K562 (cell line): ENCODE measurements at regions not wholly inside any gene's neighbourhood (a gene's known extent, or its start where the extent isn't known, plus 50 kb on each side); places are given as distances from the start of the nearest gene placed in this dataset.

ENCODE experiments used
- ATAC-seq: fragments of 200-7000 bp; cut with Tn5 transposase; 3 replicates; pipeline ENCODE4 v1.9.1; 2020; ENCODE audit warnings: moderate library complexity
- BruUV-seq: library from RNA; stranded (reverse); fragments of 400-500 nt; replicated peaks from 2 replicates; lab custom pipeline; 2021; lab: Mats Ljungman, UMichigan
- CTCF ChIA-PET: fragments of 300-600 bp; formaldehyde crosslinking; extraction: SDS; loops from one replicate; lab custom pipeline; 2021; ENCODE audit warnings: low intra/inter-chr PET ratio; lab: Yijun Ruan, JAX
- POLR2A ChIA-PET: fragments of 300-600, 350-650 bp; sonication (Branson Sonifier 250); formaldehyde crosslinking; extraction: SDS; loops from one replicate; lab custom pipeline; 2021; ENCODE audit warnings: antibody characterized with exemption, inconsistent platforms; lab: Yijun Ruan, JAX
- DNase-seq, 4 experiments: peaks; one replicate each; pipeline versions ENCODE4 v3.0.0 to v3.0.0-alpha.2; 2011 to 2018; ENCODE audit warnings: low spot score in 3 of 4, mixed read lengths in 3 of 4; ENCODE audit errors: extremely low read depth in 1 of 4
- FAIRE-seq: peaks from 2 replicates; lab custom pipeline; 2011; peaks lifted over from hg19 to GRCh38; lab: Jason Lieb, UNC
- H2AFZ ChIP-seq: 2 replicates; pipeline ENCODE4 v1.6.0; 2011; ENCODE audit warnings: low read depth, low read length, control low read depth, inconsistent platforms
- H3K27ac ChIP-seq: fragments of 200-600 bp; 3 replicates; pipeline ENCODE4 v1.8.0; 2011; ENCODE audit warnings: low read depth, mild to moderate bottlenecking, control low read depth, inconsistent platforms, low read length, moderate library complexity, mixed read lengths; ENCODE audit errors: extremely low read depth
- H3K27me3 ChIP-seq, 2 experiments: fragments of 300-600 bp in 1 of 2; 2 replicates in 1 of 2; 3 replicates in 1 of 2; pipeline versions ENCODE4 v1.6.0 to v1.8.0; 2011; ENCODE audit warnings: inconsistent platforms in 2 of 2, low read length in 2 of 2, mild to moderate bottlenecking in 1 of 2, mixed read lengths in 1 of 2, moderate library complexity in 1 of 2; ENCODE audit not compliant: control insufficient read depth in 2 of 2, insufficient read depth in 2 of 2
- H3K36me3 ChIP-seq: fragments of 300-600 bp; 3 replicates; pipeline ENCODE4 v1.8.0; 2011; ENCODE audit warnings: mild to moderate bottlenecking, low read length, inconsistent platforms; ENCODE audit not compliant: control insufficient read depth, insufficient read depth
- H3K4me1 ChIP-seq, 2 experiments: fragments of 200-600 bp in 1 of 2; replicated peaks in 1 of 2; 2 replicates in 1 of 2; 3 replicates in 1 of 2; pipeline versions ENCODE4 v1.5.1 to v1.8.0; 2011; ENCODE audit warnings: inconsistent platforms in 2 of 2, low read length in 2 of 2, mild to moderate bottlenecking in 1 of 2, mixed read lengths in 1 of 2, moderate library complexity in 1 of 2; ENCODE audit not compliant: control insufficient read depth in 2 of 2, insufficient read depth in 2 of 2
- H3K4me2 ChIP-seq: 2 replicates; pipeline ENCODE4 v1.6.1; 2011; ENCODE audit warnings: low read length, control low read depth, inconsistent platforms, mixed read lengths; ENCODE audit not compliant: insufficient read depth
- H3K4me3 ChIP-seq: fragments of 200-600 bp; sonication (generic), shearing (Covaris generic); 2 replicates; pipeline ENCODE4 v1.5.1; 2016; ENCODE audit warnings: control low read depth, inconsistent platforms
- H3K79me2 ChIP-seq: fragments of 200-600 bp; 3 replicates; pipeline ENCODE4 v1.8.0; 2011; ENCODE audit warnings: low read length, inconsistent platforms; ENCODE audit not compliant: control insufficient read depth, insufficient read depth
- H3K9ac ChIP-seq, 2 experiments: 2 replicates each; pipeline versions ENCODE4 v1.6.0 to v1.6.1; 2011; ENCODE audit warnings: low read depth in 2 of 2, low read length in 2 of 2, control low read depth in 1 of 2, inconsistent platforms in 1 of 2, mild to moderate bottlenecking in 1 of 2, mixed read lengths in 1 of 2; ENCODE audit not compliant: insufficient read depth in 1 of 2
- H3K9me1 ChIP-seq: one replicate; pipeline ENCODE4 v1.6.0; 2011; ENCODE audit warnings: inconsistent platforms, mild to moderate bottlenecking, low read length, moderate library complexity; ENCODE audit not compliant: control insufficient read depth, insufficient read depth
- H3K9me3 ChIP-seq: replicated peaks from 2 replicates; pipeline ENCODE4 v1.5.1; 2011; ENCODE audit warnings: low read depth, low read length, inconsistent platforms; ENCODE audit not compliant: control insufficient read depth, insufficient read depth
- H4K20me1 ChIP-seq: replicated peaks from 2 replicates; pipeline ENCODE4 v1.6.1; 2011; ENCODE audit warnings: low read length, inconsistent platforms, mixed read lengths; ENCODE audit not compliant: control insufficient read depth, insufficient read depth
- CEBPB ChIP-seq: fragments of 450-650 bp; IDR thresholded peaks from 2 replicates; pipeline ENCODE4 v1.6.1; 2016; ENCODE audit warnings: missing genetic modification characterization, missing compliant biosample characterization
- CTCF ChIP-seq, 3 experiments: IDR thresholded peaks in 2 of 3; conservative IDR thresholded peaks in 1 of 3; 2 replicates each; pipeline ENCODE4 v1.5.1; 2011 to 2012; ENCODE audit warnings: low read length in 3 of 3, mild to moderate bottlenecking in 3 of 3, control low read depth in 2 of 3, improper control_type of control experiment in 1 of 3, inconsistent platforms in 1 of 3, low read depth in 1 of 3, mixed read lengths in 1 of 3, moderate library complexity in 1 of 3; ENCODE audit not compliant: insufficient read depth in 2 of 3
- ETV1 ChIP-seq: fragments of 450-650 bp; conservative IDR thresholded peaks from 2 replicates; pipeline ENCODE4 v1.6.1; 2016; ENCODE audit warnings: missing genetic modification characterization, control low read depth, low read depth, missing compliant biosample characterization
- FOXK1 ChIP-seq: sonication (generic); formaldehyde crosslinking; IDR thresholded peaks from 2 replicates; pipeline ENCODE4 v1.8.0; 2022; ENCODE audit warnings: missing genetic modification reagents, mild to moderate bottlenecking, borderline replicate concordance
- GATAD2A ChIP-seq: fragments of 450-650 bp; IDR thresholded peaks from 2 replicates; pipeline ENCODE4 v1.6.1; 2017
- MCM7 ChIP-seq, 2 experiments: fragments of 450-650 bp; IDR thresholded peaks; 2 replicates each; pipeline ENCODE4 v1.6.1; 2016 to 2018
- MTA1 ChIP-seq: fragments of 450-650 bp; IDR thresholded peaks from 2 replicates; pipeline ENCODE4 v1.6.1; 2017; ENCODE audit warnings: borderline replicate concordance
- NR1H2 ChIP-seq: sonication (generic); formaldehyde crosslinking; IDR thresholded peaks from 2 replicates; pipeline ENCODE4 v1.4.0; 2020; ENCODE audit warnings: mild to moderate bottlenecking, missing genetic modification reagents
- POU5F1 ChIP-seq: fragments of 150-350 bp; IDR thresholded peaks from 2 replicates; pipeline ENCODE4 v1.6.1; 2014; ENCODE audit warnings: borderline replicate concordance, low read length, low read depth, mild to moderate bottlenecking; ENCODE audit not compliant: partially characterized antibody
- STAG1 ChIP-seq: sonication (generic); formaldehyde crosslinking; IDR thresholded peaks from 2 replicates; pipeline ENCODE4 v1.5.0; 2020; ENCODE audit warnings: missing genetic modification reagents, borderline replicate concordance
- ZBTB8A ChIP-seq: fragments of 450-650 bp; IDR thresholded peaks from 2 replicates; pipeline ENCODE4 v1.6.1; 2018; ENCODE audit warnings: mild to moderate bottlenecking, moderate library complexity; ENCODE audit not compliant: partially characterized antibody
- ZFP1 ChIP-seq: fragments of 450-650 bp; formaldehyde crosslinking; IDR thresholded peaks from 2 replicates; pipeline ENCODE4 v1.4.0; 2020; ENCODE audit warnings: mild to moderate bottlenecking, mixed read lengths
- ZNF263 ChIP-seq: sonication (generic); formaldehyde crosslinking; IDR thresholded peaks from 2 replicates; pipeline ENCODE4 v1.8.0; 2022; ENCODE audit warnings: mild to moderate bottlenecking, missing genetic modification reagents, borderline replicate concordance
- ZNF398 ChIP-seq: fragments of 250-450 bp; sonication (Bioruptor Pico); IDR thresholded peaks from 2 replicates; pipeline ENCODE4 v1.8.0; 2021; ENCODE audit warnings: moderate library complexity, mild to moderate bottlenecking, inconsistent platforms
- ZNF79 ChIP-seq: fragments of 250-450 bp; sonication (Bioruptor Pico); IDR thresholded peaks from 2 replicates; pipeline ENCODE4 v1.4.0; 2020; ENCODE audit warnings: low read depth, mild to moderate bottlenecking, moderate library complexity
- WGBS: fragments of 100-300 bp; shearing (Covaris generic); methylation state at CpG from one replicate; pipeline ENCODE4 v1.1.6; 2016; ENCODE audit warnings: low coverage, mixed read lengths; ENCODE audit not compliant: insufficient coverage; ENCODE audit errors: missing lambda C conversion rate; 5-methylcytosine and 5-hydroxymethylcytosine counted together
- in situ Hi-C: fragments of 300-500 bp; cut with MboI; formaldehyde crosslinking; loops from 4 replicates; pipeline ENCODE4 v1.15.0; 2018; ENCODE audit warnings: inconsistent platforms, mixed read lengths
- intact Hi-C: fragments of 100-400 bp; cut with micrococcal nuclease; formaldehyde crosslinking; loops from 2 replicates; pipeline ENCODE4 v1.14.2; 2022

- BruUV-seq: no TSS peak
Observed at GRCh38 chr12:74620921-74621320, 83.3 kb downstream of the ATXN7L3B start.

GRCh38 chr12:74624201-74624600 lies 86.6 kb downstream of the ATXN7L3B start:
- no peaks in the 10 kb centered on the region for H3K4me1 ChIP-seq
- FAIRE-seq (no peak), DNase-seq (no peak), ATAC-seq (no peak)
- in situ Hi-C loops: no loop called here
- no peak overlapping the region for H3K9ac ChIP-seq
- no peaks in the 10 kb centered on the region for H4K20me1 ChIP-seq
- H3K4me3 ChIP-seq: no peak overlapping the region
- H3K9me3 ChIP-seq: no peaks in the 10 kb centered on the region
- H3K27ac ChIP-seq: no peak overlapping the region
- no peaks in the 10 kb centered on the region for H3K79me2 ChIP-seq
- H3K9me1 ChIP-seq: no peaks in the 10 kb centered on the region
- no peak overlapping the region for H3K4me2 ChIP-seq
- H3K27me3 ChIP-seq: no peaks in the 10 kb centered on the region
- no peak overlapping the region for H2AFZ ChIP-seq
- BruUV-seq: no TSS peak
- POLR2A ChIA-PET: no interaction called here
- intact Hi-C loops: no loop called here
- CTCF ChIA-PET: no interaction called here
- WGBS: 0% methylated on average over 3 of the region's 3 CpGs
- H3K36me3 ChIP-seq: no peaks in the 10 kb centered on the region
- no peak for TF ChIP-seq ZNF79 (CRISPR knock-in tag)
- no peak for TF ChIP-seq GATAD2A
- TF ChIP-seq CTCF (IDR thresholded peaks at IDR 0.05 in 2 of 3, conservative IDR thresholded peaks at IDR 0.05 in 1 of 3; ENCODE audit: insufficient read depth in 2 of 3, low read depth in 1 of 3, low read length in 3 of 3): no peak
- no peak for TF ChIP-seq MTA1
- no peak for TF ChIP-seq CEBPB
- no peak for TF ChIP-seq FOXK1 (CRISPR knock-in tag)
- TF ChIP-seq POU5F1: no peak
- TF ChIP-seq ZBTB8A: no peak
- TF ChIP-seq MCM7 (IDR thresholded peaks at IDR 0.05): no peak
- TF ChIP-seq STAG1 (CRISPR knock-in tag): no peak
- TF ChIP-seq NR1H2: no peak
- TF ChIP-seq ZNF398: no peak

More at GRCh38 chr12:74620921-74621320, 83.3 kb downstream of the ATXN7L3B start:
- POLR2A ChIA-PET: no interaction called here
- FAIRE-seq: no peak
- Histone ChIP-seq H3K36me3 (no peaks in the 10 kb centered on the region), H3K27ac (no peak overlapping the region), H3K9me1 (no peaks in the 10 kb centered on the region), H3K4me2 (no peak overlapping the region), H4K20me1 (no peaks in the 10 kb centered on the region), H3K4me3 (no peak overlapping the region), H3K9me3 (no peaks in the 10 kb centered on the region), H3K27me3 (no peaks in the 10 kb centered on the region), H3K9ac (no peak overlapping the region), H2AFZ (no peak overlapping the region), H3K4me1 (no peaks in the 10 kb centered on the region), H3K79me2 (no peaks in the 10 kb centered on the region)
- ATAC-seq: no peak
- in situ Hi-C loops: no loop called here
- CTCF ChIA-PET: no interaction called here
- intact Hi-C loops: no loop called here
- no peak for TF ChIP-seq ETV1
- no peak for TF ChIP-seq ZFP1 (CRISPR knock-in tag)
- TF ChIP-seq ZNF263 (CRISPR knock-in tag): no peak
- WGBS: 0% methylated on average over 2 of the region's 2 CpGs
- DNase-seq: no peak
